HUES6 (cell line): ENCODE measurements at regions not wholly inside any gene's neighbourhood (a gene's known extent, or its start where the extent isn't known, plus 50 kb on each side); places are given as distances from the start of the nearest gene placed in this dataset.

Source experiments
- H3K27ac ChIP-seq: 2 replicates; pipeline ENCODE4 v1.7.0; 2013; ENCODE audit warnings: low read depth, mild to moderate bottlenecking, low read length, inconsistent platforms
- H3K27me3 ChIP-seq: 2 replicates; pipeline ENCODE4 v1.6.1; 2013; ENCODE audit warnings: low read length; ENCODE audit not compliant: control insufficient read depth, insufficient read depth
- H3K36me3 ChIP-seq: 2 replicates; pipeline ENCODE4 v1.6.1; 2013; ENCODE audit warnings: low read length; ENCODE audit not compliant: control insufficient read depth, insufficient read depth
- H3K4me1 ChIP-seq: 2 replicates; pipeline ENCODE4 v1.6.1; 2013; ENCODE audit warnings: low read length; ENCODE audit not compliant: control insufficient read depth, insufficient read depth
- H3K4me3 ChIP-seq: 2 replicates; pipeline ENCODE4 v1.5.1; 2013; ENCODE audit warnings: low read depth, low read length
- H3K9ac ChIP-seq: one replicate; pipeline ENCODE4 v1.6.1; 2013; ENCODE audit warnings: mild to moderate bottlenecking, low read length
- H3K9me3 ChIP-seq: 2 replicates; pipeline ENCODE4 v1.6.1; 2013; ENCODE audit warnings: low read depth, low read length; ENCODE audit not compliant: control insufficient read depth, insufficient read depth

- H3K27ac ChIP-seq: no peak overlapping the region
- H3K36me3 ChIP-seq: no peaks in the 10 kb centered on the region
- H3K4me3 ChIP-seq: no peak overlapping the region
- 0 out of 2 replicates have a peak, but pooled peaks cover 3% of the 10 kb centered on the region for H3K4me1 ChIP-seq
- no peaks in the 10 kb centered on the region for H3K9me3 ChIP-seq
- H3K9ac ChIP-seq: no peak overlapping the region
- H3K27me3 ChIP-seq: peaks cover 8% of the 10 kb centered on the region; the same call in 1 of the 2 replicates
Measured at GRCh38 chr22:49284056-49284784, 543.5 kb downstream of the BRD1 start.

- Histone ChIP-seq H3K9me3 (no peaks in the 10 kb centered on the region), H3K27ac (no peak overlapping the region), H3K9ac (no peak overlapping the region), H3K27me3 (peaks cover 8% of the 10 kb centered on the region; the same call in 1 of the 2 replicates), H3K36me3 (no peaks in the 10 kb centered on the region), H3K4me1 (0 out of 2 replicates have a peak, but pooled peaks cover 3% of the 10 kb centered on the region), H3K4me3 (no peak overlapping the region)
Measured at GRCh38 chr22:49282596-49282995, 545.1 kb downstream of the BRD1 start.

GRCh38 chr22:49281467-49282340 is 546.0 kb downstream of the BRD1 start:
- peaks cover 8% of the 10 kb centered on the region; the same call in 1 of the 2 replicates for H3K27me3 ChIP-seq
- no peaks in the 10 kb centered on the region for H3K36me3 ChIP-seq
- H3K4me3 ChIP-seq: no peak overlapping the region
- H3K9me3 ChIP-seq: no peaks in the 10 kb centered on the region
- H3K4me1 ChIP-seq: 0 out of 2 replicates have a peak, but pooled peaks cover 3% of the 10 kb centered on the region
- no peak overlapping the region for H3K27ac ChIP-seq
- H3K9ac ChIP-seq: no peak overlapping the region

GRCh38 chr22:49278340-49278739 is 549.3 kb downstream of the BRD1 start:
- H3K9me3 ChIP-seq: no peaks in the 10 kb centered on the region
- 0 out of 2 replicates have a peak, but pooled peaks cover 3% of the 10 kb centered on the region for H3K4me1 ChIP-seq
- H3K4me3 ChIP-seq: no peak overlapping the region
- H3K27ac ChIP-seq: no peak overlapping the region
- no peaks in the 10 kb centered on the region for H3K36me3 ChIP-seq
- no peak overlapping the region for H3K9ac ChIP-seq
- H3K27me3 ChIP-seq: peaks cover 8% of the 10 kb centered on the region; the same call in 1 of the 2 replicates

GRCh38 chr22:49276567-49276966 is 551.1 kb downstream of the BRD1 start:
- Histone ChIP-seq H3K27me3 (peaks cover 12% of the 10 kb centered on the region; the same call in 1 of the 2 replicates), H3K27ac (no peak overlapping the region), H3K36me3 (no peaks in the 10 kb centered on the region), H3K9ac (no peak overlapping the region), H3K4me1 (0 out of 2 replicates have a peak, but pooled peaks cover 3% of the 10 kb centered on the region), H3K4me3 (no peak overlapping the region), H3K9me3 (no peaks in the 10 kb centered on the region)

GRCh38 chr22:49274754-49275380 is 552.8 kb downstream of the BRD1 start:
- Histone ChIP-seq H3K9me3 (peaks cover 2% of the 10 kb centered on the region; the same call in 1 of the 2 replicates), H3K27me3 (peaks cover 23% of the 10 kb centered on the region), H3K4me3 (no peak overlapping the region), H3K36me3 (no peaks in the 10 kb centered on the region), H3K9ac (no peak overlapping the region), H3K4me1 (0 out of 2 replicates have a peak, but pooled peaks cover 4% of the 10 kb centered on the region), H3K27ac (no peak overlapping the region)

GRCh38 chr22:49272546-49273125 is 555.0 kb downstream of the BRD1 start:
- Histone ChIP-seq H3K9me3 (peaks cover 2% of the 10 kb centered on the region; the same call in 1 of the 2 replicates), H3K27ac (no peak overlapping the region), H3K4me1 (peaks cover 21% of the 10 kb centered on the region), H3K4me3 (no peak overlapping the region), H3K36me3 (no peaks in the 10 kb centered on the region), H3K27me3 (peaks cover 23% of the 10 kb centered on the region), H3K9ac (no peak overlapping the region)

GRCh38 chr22:49271831-49272230 is 555.8 kb downstream of the BRD1 start:
- no peak overlapping the region for H3K9ac ChIP-seq
- no peak overlapping the region for H3K27ac ChIP-seq
- H3K27me3 ChIP-seq: peaks cover 23% of the 10 kb centered on the region
- H3K9me3 ChIP-seq: peaks cover 2% of the 10 kb centered on the region; the same call in 1 of the 2 replicates
- H3K4me3 ChIP-seq: no peak overlapping the region
- H3K36me3 ChIP-seq: no peaks in the 10 kb centered on the region
- peaks cover 29% of the 10 kb centered on the region for H3K4me1 ChIP-seq

GRCh38 chr22:49271369-49271727 is 556.3 kb downstream of the BRD1 start:
- no peak overlapping the region for H3K27ac ChIP-seq
- H3K36me3 ChIP-seq: no peaks in the 10 kb centered on the region
- peaks cover 23% of the 10 kb centered on the region for H3K27me3 ChIP-seq
- H3K4me1 ChIP-seq: peaks cover 33% of the 10 kb centered on the region
- H3K4me3 ChIP-seq: no peak overlapping the region
- no peak overlapping the region for H3K9ac ChIP-seq
- H3K9me3 ChIP-seq: peaks cover 2% of the 10 kb centered on the region; the same call in 1 of the 2 replicates

- H3K27me3 ChIP-seq: peaks cover 23% of the 10 kb centered on the region
- H3K4me3 ChIP-seq: no peak overlapping the region
- H3K9me3 ChIP-seq: peaks cover 2% of the 10 kb centered on the region; the same call in 1 of the 2 replicates
- no peak overlapping the region for H3K27ac ChIP-seq
- H3K4me1 ChIP-seq: peaks cover 34% of the 10 kb centered on the region
- H3K9ac ChIP-seq: no peak overlapping the region
- no peaks in the 10 kb centered on the region for H3K36me3 ChIP-seq
Measured at GRCh38 chr22:49270595-49271368, 556.9 kb downstream of the BRD1 start.
